ENCODE measurements at regions not wholly inside any gene's neighbourhood (a gene's known extent, or its start where the extent isn't known, plus 50 kb on each side); places are given as distances from the start of the nearest gene placed in this dataset.
A peak's percentile ranks its signal among the peaks of the same experiment; 100 is the strongest.
"Not testable (repeated sequence)": the region's sequence is repeated elsewhere in the genome, so short reads cannot be mapped to it uniquely, and the experiment has no call there.

- no peak for DNase-seq
Measured at GRCh38 chr18:34280000-34280399, 55.3 kb upstream of the NOL4 start.

- DNase-seq: no peak
Measured at GRCh38 chr18:34280653-34281052, 55.9 kb upstream of the NOL4 start.

- DNase-seq: no peak
Measured at GRCh38 chr18:34281290-34281689, 56.6 kb upstream of the NOL4 start.

GRCh38 chr18:34281722-34282121, 57.0 kb upstream of the NOL4 start:
- DNase-seq: no peak

- DNase-seq: no peak
Measured at GRCh38 chr18:34283506-34283905, 58.8 kb upstream of the NOL4 start.

- DNase-seq: no peak
Measured at GRCh38 chr18:34287825-34288224, 63.1 kb upstream of the NOL4 start.

- no peak for DNase-seq
Measured at GRCh38 chr18:34292594-34292993, 67.9 kb upstream of the NOL4 start.

GRCh38 chr18:34297287-34297686, 72.6 kb upstream of the NOL4 start:
- DNase-seq: no peak

- DNase-seq: no peak
Measured at GRCh38 chr18:34299828-34300227, 75.1 kb upstream of the NOL4 start.

GRCh38 chr18:34311468-34311867, 86.8 kb upstream of the NOL4 start:
- no peak for DNase-seq

- no peak for DNase-seq
Measured at GRCh38 chr18:34314847-34315246, 90.1 kb upstream of the NOL4 start.

GRCh38 chr18:34315591-34316352, 91.1 kb upstream of the NOL4 start:
- DNase-seq: no peak

- DNase-seq: no peak
Measured at GRCh38 chr18:34320267-34320666, 95.6 kb upstream of the NOL4 start.

- no peak for DNase-seq
Measured at GRCh38 chr18:34321066-34321465, 96.4 kb upstream of the NOL4 start.

- DNase-seq: peak in 1 of 2 donors; percentile 7
Measured at GRCh38 chr18:34322365-34323289, 97.9 kb upstream of the NOL4 start.

GRCh38 chr18:34329840-34330239, 105.1 kb upstream of the NOL4 start:
- DNase-seq: no peak

GRCh38 chr18:34330308-34330707, 105.6 kb upstream of the NOL4 start:
- no peak for DNase-seq

- DNase-seq: not testable (repeated sequence)
Measured at GRCh38 chr18:34330907-34331306, 106.2 kb upstream of the NOL4 start.

GRCh38 chr18:34331343-34331742, 106.6 kb upstream of the NOL4 start:
- DNase-seq: not testable (repeated sequence)

- no peak for DNase-seq
Measured at GRCh38 chr18:34339155-34339554, 114.4 kb upstream of the NOL4 start.

- no peak for DNase-seq
Measured at GRCh38 chr18:34342960-34343359, 118.2 kb upstream of the NOL4 start.

GRCh38 chr18:34345738-34346137, 121.0 kb upstream of the NOL4 start:
- DNase-seq: no peak

GRCh38 chr18:34350778-34351177, 126.1 kb upstream of the NOL4 start:
- no peak for DNase-seq
